ENCODE measurements at regions not wholly inside any gene's neighbourhood (a gene's known extent, or its start where the extent isn't known, plus 50 kb on each side); places are given as distances from the start of the nearest gene placed in this dataset.
"Not testable (repeated sequence)": the region's sequence is repeated elsewhere in the genome, so short reads cannot be mapped to it uniquely, and the experiment has no call there.

- not testable (repeated sequence) for TF ChIP-seq CTCF (IDR thresholded peaks at IDR 0.05); POLR2A (IDR thresholded peaks at IDR 0.05; ENCODE audit: low read depth); EP300 (IDR thresholded peaks at IDR 0.05)
Measured at GRCh38 chr22:11578551-11578950, 3949.4 kb upstream of the OR11H1 start.

Measured in esophagus muscularis mucosa (tissue), 4 donors.